Stimulated activated CD4-positive, alpha-beta T cell treated with anti-CD3 and anti-CD28 coated beads, Interleukin-2, amount 100 ng/mL, for 24 hours (primary cell): ENCODE measurements at regions not wholly inside any gene's neighbourhood (a gene's known extent, or its start where the extent isn't known, plus 50 kb on each side); places are given as distances from the start of the nearest gene placed in this dataset.

Experiments used
- DNase-seq, 2 donors: peaks; one replicate each; pipeline ENCODE4 v3.0.0-alpha.2; 2020

GRCh38 chr11:90803831-90804230 lies 581.0 kb upstream of the CHORDC1 start:
- DNase-seq, result no peak

- no peak for DNase-seq
Measured at GRCh38 chr11:90803366-90803765, 580.5 kb upstream of the CHORDC1 start.

- no peak for DNase-seq
Measured at GRCh38 chr11:90798769-90799168, 575.9 kb upstream of the CHORDC1 start.

GRCh38 chr11:90795746-90796145 lies 572.9 kb upstream of the CHORDC1 start:
- no peak for DNase-seq

- no peak for DNase-seq
Measured at GRCh38 chr11:90788961-90789360, 566.1 kb upstream of the CHORDC1 start.

- DNase-seq, result no peak
Measured at GRCh38 chr11:90784241-90784814, 561.5 kb upstream of the CHORDC1 start.

GRCh38 chr11:90783111-90783510 lies 560.3 kb upstream of the CHORDC1 start:
- no peak for DNase-seq

- DNase-seq, result no peak
Measured at GRCh38 chr11:90779098-90779497, 556.2 kb upstream of the CHORDC1 start.

GRCh38 chr11:90775567-90776165 lies 552.8 kb upstream of the CHORDC1 start:
- no peak for DNase-seq

- no peak for DNase-seq
Measured at GRCh38 chr11:90774727-90775566, 552.1 kb upstream of the CHORDC1 start.

GRCh38 chr11:90770007-90770406 lies 547.2 kb upstream of the CHORDC1 start:
- no peak for DNase-seq

- no peak for DNase-seq
Measured at GRCh38 chr11:90766121-90766520, 543.3 kb upstream of the CHORDC1 start.

- DNase-seq, result no peak
Measured at GRCh38 chr11:90764691-90765090, 541.8 kb upstream of the CHORDC1 start.

GRCh38 chr11:90757849-90758494 lies 535.1 kb upstream of the CHORDC1 start:
- no peak for DNase-seq

- DNase-seq, result no peak
Measured at GRCh38 chr11:90756617-90757016, 533.8 kb upstream of the CHORDC1 start.

- no peak for DNase-seq
Measured at GRCh38 chr11:90753546-90753945, 530.7 kb upstream of the CHORDC1 start.

- DNase-seq, result no peak
Measured at GRCh38 chr11:90747057-90747456, 524.2 kb upstream of the CHORDC1 start.

GRCh38 chr11:90744169-90744568 lies 521.3 kb upstream of the CHORDC1 start:
- no peak for DNase-seq

GRCh38 chr11:90738799-90739198 lies 516.0 kb upstream of the CHORDC1 start:
- no peak for DNase-seq

GRCh38 chr11:90737444-90738050 lies 514.7 kb upstream of the CHORDC1 start:
- no peak for DNase-seq

GRCh38 chr11:90732486-90732885 lies 509.6 kb upstream of the CHORDC1 start:
- DNase-seq, result no peak

- DNase-seq, result no peak
Measured at GRCh38 chr11:90723475-90723874, 500.6 kb upstream of the CHORDC1 start.

- DNase-seq, result no peak
Measured at GRCh38 chr11:90722552-90723190, 499.8 kb upstream of the CHORDC1 start.
